GM23338 (cell line): ENCODE measurements at regions not wholly inside any gene's neighbourhood (a gene's known extent, or its start where the extent isn't known, plus 50 kb on each side); places are given as distances from the start of the nearest gene placed in this dataset.

Source experiments
- ATAC-seq: fragments of 200-7000 bp; cut with Tn5 transposase; 3 replicates; pipeline ENCODE4 v1.9.1; 2020
- DNase-seq: peaks from one replicate; pipeline ENCODE4 v3.0.0-alpha.2; 2015; ENCODE audit warnings: low spot score
- H2AFZ ChIP-seq: fragments of 200-600 bp; sonication (generic); 2 replicates; pipeline ENCODE4 v1.8.0; 2016; ENCODE audit warnings: antibody characterized with exemption, mild to moderate bottlenecking, moderate library complexity
- H3F3A ChIP-seq: fragments of 200-600 bp; sonication (generic); replicated peaks from 2 replicates; pipeline ENCODE4 v1.8.0; 2017; ENCODE audit warnings: antibody characterized with exemption, mixed run types, low read depth
- H3K27ac ChIP-seq: fragments of 200-600 bp; sonication (generic); 2 replicates; pipeline ENCODE4 v1.6.1; 2016; ENCODE audit warnings: low read depth
- H3K27me3 ChIP-seq: fragments of 200-600 bp; sonication (generic); 2 replicates; pipeline ENCODE4 v1.8.0; 2016; ENCODE audit warnings: mild to moderate bottlenecking, mixed run types, moderate library complexity; ENCODE audit not compliant: insufficient read depth
- H3K36me3 ChIP-seq: fragments of 200-600 bp; sonication (generic); 2 replicates; pipeline ENCODE4 v1.8.0; 2016; ENCODE audit warnings: mild to moderate bottlenecking; ENCODE audit not compliant: insufficient read depth
- H3K4me1 ChIP-seq: fragments of 200-600 bp; sonication (generic); 2 replicates; pipeline ENCODE4 v1.8.0; 2016; ENCODE audit warnings: mild to moderate bottlenecking, moderate library complexity; ENCODE audit not compliant: insufficient read depth
- H3K4me2 ChIP-seq: fragments of 200-600 bp; sonication (generic); 2 replicates; pipeline ENCODE4 v1.7.1; 2017; ENCODE audit warnings: mixed run types
- H3K4me3 ChIP-seq: fragments of 200-600 bp; sonication (generic); 2 replicates; pipeline ENCODE4 v1.6.1; 2016; ENCODE audit warnings: mixed run types
- H3K79me2 ChIP-seq: fragments of 200-600 bp; sonication (generic); replicated peaks from 2 replicates; pipeline ENCODE4 v1.8.0; 2017; ENCODE audit warnings: mild to moderate bottlenecking; ENCODE audit not compliant: insufficient read depth
- H3K9me2 ChIP-seq: fragments of 200-600 bp; sonication (generic); 2 replicates; pipeline ENCODE4 v1.8.0; 2017; ENCODE audit not compliant: insufficient read depth
- H4K20me1 ChIP-seq: fragments of 200-600 bp; sonication (generic); replicated peaks from 2 replicates; pipeline ENCODE4 v1.8.0; 2017; ENCODE audit warnings: mild to moderate bottlenecking; ENCODE audit not compliant: insufficient read depth
- H3K27ac Mint-ChIP-seq: 2 replicates; pipeline ENCODE4 v1.8.0; 2020; ENCODE audit warnings: inconsistent platforms, mild to moderate bottlenecking, moderate library complexity, mixed read lengths
- H3K27me3 Mint-ChIP-seq: 3 replicates; pipeline ENCODE4 v1.8.0; 2022; ENCODE audit warnings: low read depth, mild to moderate bottlenecking, moderate library complexity, mixed read lengths, inconsistent platforms; ENCODE audit not compliant: insufficient read depth, poor library complexity
- H3K36me3 Mint-ChIP-seq: 3 replicates; pipeline ENCODE4 v1.8.0; 2021; ENCODE audit warnings: low read depth, mild to moderate bottlenecking, inconsistent platforms, moderate library complexity, mixed read lengths
- H3K4me1 Mint-ChIP-seq: 3 replicates; pipeline ENCODE4 v1.8.0; 2020; ENCODE audit warnings: mild to moderate bottlenecking, inconsistent platforms, mixed read lengths
- H3K4me3 Mint-ChIP-seq: 3 replicates; pipeline ENCODE4 v1.8.0; 2021; ENCODE audit warnings: moderate library complexity, mild to moderate bottlenecking, inconsistent platforms, mixed read lengths
- H3K9me3 Mint-ChIP-seq: 3 replicates; pipeline ENCODE4 v1.8.0; 2020; ENCODE audit warnings: moderate library complexity, mild to moderate bottlenecking, inconsistent platforms, mixed read lengths
- CREB1 ChIP-seq: fragments of 250-450 bp; sonication (Bioruptor Pico); IDR thresholded peaks from 2 replicates; pipeline ENCODE4 v1.5.0; 2020; ENCODE audit warnings: low read depth, mild to moderate bottlenecking, moderate library complexity
- ETS1 ChIP-seq: IDR thresholded peaks from 2 replicates; pipeline ENCODE4 v1.6.1; 2016; ENCODE audit warnings: antibody characterized with exemption
- EZH2 ChIP-seq: fragments of 200-600 bp; sonication (generic); IDR thresholded peaks from one replicate; pipeline ENCODE4 v1.8.0; 2017; ENCODE audit warnings: antibody characterized with exemption, mild to moderate bottlenecking, low read depth; ENCODE audit not compliant: unreplicated experiment
- JUNB ChIP-seq: IDR thresholded peaks from one replicate; pipeline ENCODE4 v1.6.1; 2016; ENCODE audit warnings: antibody characterized with exemption; ENCODE audit not compliant: unreplicated experiment
- NANOG ChIP-seq: IDR thresholded peaks from 2 replicates; pipeline ENCODE4 v1.6.1; 2016; ENCODE audit warnings: antibody characterized with exemption, borderline replicate concordance
- STAT1 ChIP-seq: IDR thresholded peaks from one replicate; pipeline ENCODE4 v1.6.1; 2016; ENCODE audit warnings: antibody characterized with exemption; ENCODE audit not compliant: unreplicated experiment
- ZNF114 ChIP-seq: fragments of 250-450 bp; sonication (Bioruptor Pico); IDR thresholded peaks from 2 replicates; pipeline ENCODE4 v1.5.0; 2020; ENCODE audit warnings: mild to moderate bottlenecking, moderate library complexity
- ZNF462 ChIP-seq: fragments of 250-450 bp; sonication (Bioruptor Pico); IDR thresholded peaks from 2 replicates; pipeline ENCODE4 v1.5.0; 2020; ENCODE audit warnings: mild to moderate bottlenecking, moderate library complexity
- TF ChIP-seq, protein P1 (sequence below): IDR thresholded peaks from one replicate; pipeline ENCODE4 v1.6.1; 2018; ENCODE audit warnings: antibody characterized with exemption; ENCODE audit not compliant: unreplicated experiment
- TF ChIP-seq, protein P2 (sequence below), 2 experiments: fragments of 200-600 bp in 1 of 2; sonication (generic) in 1 of 2; conservative IDR thresholded peaks; 2 replicates each; pipeline versions ENCODE4 v1.5.1 to v1.6.1; 2016 to 2017; ENCODE audit warnings: antibody characterized with exemption in 2 of 2, low read depth in 2 of 2, mild to moderate bottlenecking in 2 of 2, moderate library complexity in 1 of 2

- ATAC-seq = no peak
- H3K36me3 ChIP-seq = no peaks in the 10 kb centered on the region
- H3K27me3 Mint-ChIP-seq = peaks cover 4% of the 10 kb centered on the region
- no peak for DNase-seq
- H3K27ac Mint-ChIP-seq = no peak overlapping the region
- H3K79me2 ChIP-seq = no peaks in the 10 kb centered on the region
- no peak overlapping the region for H3K27ac ChIP-seq
- no peaks in the 10 kb centered on the region for H3K4me1 ChIP-seq
- no peaks in the 10 kb centered on the region for H4K20me1 ChIP-seq
- no peak overlapping the region for H3K4me2 ChIP-seq
- no peak overlapping the region for H2AFZ ChIP-seq
- no peaks in the 10 kb centered on the region for H3K9me3 Mint-ChIP-seq
- no peaks in the 10 kb centered on the region for H3K36me3 Mint-ChIP-seq
- no peaks in the 10 kb centered on the region for H3F3A ChIP-seq
- peaks cover 4% of the 10 kb centered on the region for H3K4me1 Mint-ChIP-seq
- H3K9me2 ChIP-seq = no peaks in the 10 kb centered on the region
- TF ChIP-seq JUNB (no peak), EZH2 (no peak)
- no peak overlapping the region for H3K4me3 ChIP-seq
- H3K27me3 ChIP-seq = no peaks in the 10 kb centered on the region
- no peak overlapping the region for H3K4me3 Mint-ChIP-seq
These were observed 257.8 kb upstream of the B3GAT1 start for GRCh38 chr11:134669796-134670195.

- Histone ChIP-seq H4K20me1 (no peaks in the 10 kb centered on the region), H3K4me1 (no peaks in the 10 kb centered on the region), H3K27me3 (no peaks in the 10 kb centered on the region), H3K4me3 (no peak overlapping the region), H3K9me2 (no peaks in the 10 kb centered on the region), H3F3A (no peaks in the 10 kb centered on the region), H3K36me3 (no peaks in the 10 kb centered on the region), H3K79me2 (no peaks in the 10 kb centered on the region), H2AFZ (no peak overlapping the region), H3K27ac (no peak overlapping the region), H3K4me2 (no peak overlapping the region)
- DNase-seq = no peak
- Mint-ChIP-seq H3K4me3 (no peak overlapping the region), H3K9me3 (no peaks in the 10 kb centered on the region), H3K4me1 (peaks cover 4% of the 10 kb centered on the region), H3K36me3 (no peaks in the 10 kb centered on the region), H3K27me3 (peaks cover 4% of the 10 kb centered on the region), H3K27ac (no peak overlapping the region)
- no peak for ATAC-seq
- TF ChIP-seq, protein P1, sequence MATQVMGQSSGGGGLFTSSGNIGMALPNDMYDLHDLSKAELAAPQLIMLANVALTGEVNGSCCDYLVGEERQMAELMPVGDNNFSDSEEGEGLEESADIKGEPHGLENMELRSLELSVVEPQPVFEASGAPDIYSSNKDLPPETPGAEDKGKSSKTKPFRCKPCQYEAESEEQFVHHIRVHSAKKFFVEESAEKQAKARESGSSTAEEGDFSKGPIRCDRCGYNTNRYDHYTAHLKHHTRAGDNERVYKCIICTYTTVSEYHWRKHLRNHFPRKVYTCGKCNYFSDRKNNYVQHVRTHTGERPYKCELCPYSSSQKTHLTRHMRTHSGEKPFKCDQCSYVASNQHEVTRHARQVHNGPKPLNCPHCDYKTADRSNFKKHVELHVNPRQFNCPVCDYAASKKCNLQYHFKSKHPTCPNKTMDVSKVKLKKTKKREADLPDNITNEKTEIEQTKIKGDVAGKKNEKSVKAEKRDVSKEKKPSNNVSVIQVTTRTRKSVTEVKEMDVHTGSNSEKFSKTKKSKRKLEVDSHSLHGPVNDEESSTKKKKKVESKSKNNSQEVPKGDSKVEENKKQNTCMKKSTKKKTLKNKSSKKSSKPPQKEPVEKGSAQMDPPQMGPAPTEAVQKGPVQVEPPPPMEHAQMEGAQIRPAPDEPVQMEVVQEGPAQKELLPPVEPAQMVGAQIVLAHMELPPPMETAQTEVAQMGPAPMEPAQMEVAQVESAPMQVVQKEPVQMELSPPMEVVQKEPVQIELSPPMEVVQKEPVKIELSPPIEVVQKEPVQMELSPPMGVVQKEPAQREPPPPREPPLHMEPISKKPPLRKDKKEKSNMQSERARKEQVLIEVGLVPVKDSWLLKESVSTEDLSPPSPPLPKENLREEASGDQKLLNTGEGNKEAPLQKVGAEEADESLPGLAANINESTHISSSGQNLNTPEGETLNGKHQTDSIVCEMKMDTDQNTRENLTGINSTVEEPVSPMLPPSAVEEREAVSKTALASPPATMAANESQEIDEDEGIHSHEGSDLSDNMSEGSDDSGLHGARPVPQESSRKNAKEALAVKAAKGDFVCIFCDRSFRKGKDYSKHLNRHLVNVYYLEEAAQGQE = no peak
- TF ChIP-seq ETS1 (no peak), CREB1 (CRISPR knock-in tag) (no peak), JUNB (no peak), EZH2 (no peak), NANOG (no peak), ZNF462 (CRISPR knock-in tag) (no peak), STAT1 (no peak), ZNF114 (CRISPR knock-in tag) (no peak)
- TF ChIP-seq, protein P2, sequence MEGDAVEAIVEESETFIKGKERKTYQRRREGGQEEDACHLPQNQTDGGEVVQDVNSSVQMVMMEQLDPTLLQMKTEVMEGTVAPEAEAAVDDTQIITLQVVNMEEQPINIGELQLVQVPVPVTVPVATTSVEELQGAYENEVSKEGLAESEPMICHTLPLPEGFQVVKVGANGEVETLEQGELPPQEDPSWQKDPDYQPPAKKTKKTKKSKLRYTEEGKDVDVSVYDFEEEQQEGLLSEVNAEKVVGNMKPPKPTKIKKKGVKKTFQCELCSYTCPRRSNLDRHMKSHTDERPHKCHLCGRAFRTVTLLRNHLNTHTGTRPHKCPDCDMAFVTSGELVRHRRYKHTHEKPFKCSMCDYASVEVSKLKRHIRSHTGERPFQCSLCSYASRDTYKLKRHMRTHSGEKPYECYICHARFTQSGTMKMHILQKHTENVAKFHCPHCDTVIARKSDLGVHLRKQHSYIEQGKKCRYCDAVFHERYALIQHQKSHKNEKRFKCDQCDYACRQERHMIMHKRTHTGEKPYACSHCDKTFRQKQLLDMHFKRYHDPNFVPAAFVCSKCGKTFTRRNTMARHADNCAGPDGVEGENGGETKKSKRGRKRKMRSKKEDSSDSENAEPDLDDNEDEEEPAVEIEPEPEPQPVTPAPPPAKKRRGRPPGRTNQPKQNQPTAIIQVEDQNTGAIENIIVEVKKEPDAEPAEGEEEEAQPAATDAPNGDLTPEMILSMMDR (conservative IDR thresholded peaks at IDR 0.05; ENCODE audit: low read depth in 2 of 2) = no peak
These were observed 256.8 kb upstream of the B3GAT1 start for GRCh38 chr11:134668796-134669195.
